ENCODE measurements at regions not wholly inside any gene's neighbourhood (a gene's known extent, or its start where the extent isn't known, plus 50 kb on each side); places are given as distances from the start of the nearest gene placed in this dataset.

DNA sequence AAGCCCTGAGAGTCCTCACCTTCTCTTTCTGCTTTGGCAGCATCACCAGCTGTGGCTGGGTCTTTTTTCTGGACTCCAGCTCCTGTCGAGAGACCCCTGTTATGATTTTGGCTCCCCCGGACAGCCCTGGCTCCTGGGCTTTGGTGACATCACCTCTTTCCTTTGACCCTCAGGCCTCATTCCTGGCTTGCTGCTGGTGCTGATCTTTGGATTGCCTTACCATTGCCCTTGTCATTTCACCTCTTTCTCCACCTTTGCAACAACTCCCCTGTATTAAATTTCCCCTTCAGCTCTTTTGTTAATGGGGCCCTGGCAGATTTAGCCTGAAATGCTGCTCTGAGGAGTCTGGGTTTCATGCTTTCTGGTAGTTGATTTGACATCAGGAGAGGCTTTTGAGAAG lies 322.8 kb downstream of the ZSWIM6 start:
- no peak for DNase-seq
- Histone ChIP-seq H3K36me3 (replicated peaks; ENCODE audit: insufficient read depth, low read length) (no peaks in the 10 kb centered on the region), H3K79me2 (ENCODE audit: low read length) (no peaks in the 10 kb centered on the region), H4K20me1 (ENCODE audit: insufficient read depth, low read length) (no peaks in the 10 kb centered on the region), H3K4me3 (ENCODE audit: low read length) (no peak overlapping the region), H3K27me3 (replicated peaks; ENCODE audit: insufficient read depth, low read length) (no peaks in the 10 kb centered on the region), H2AFZ (ENCODE audit: low read length) (no peak overlapping the region), H3K4me2 (ENCODE audit: low read depth, low read length) (no peak overlapping the region), H3K9me2 (replicated peaks; ENCODE audit: insufficient read depth, low read length) (no peaks in the 10 kb centered on the region), H3K9me3 (replicated peaks; ENCODE audit: insufficient read depth, low read length) (no peaks in the 10 kb centered on the region), H3K9ac (ENCODE audit: low read length) (no peak overlapping the region), H3K27ac (ENCODE audit: low read length) (no peak overlapping the region), H3F3A (ENCODE audit: insufficient read depth, low read length) (no peaks in the 10 kb centered on the region), H3K4me1 (ENCODE audit: low read length) (no peaks in the 10 kb centered on the region)
- TF ChIP-seq EZH2 (optimal IDR thresholded peaks at IDR 0.05; ENCODE audit: low read depth, low read length): no peak

DNA sequence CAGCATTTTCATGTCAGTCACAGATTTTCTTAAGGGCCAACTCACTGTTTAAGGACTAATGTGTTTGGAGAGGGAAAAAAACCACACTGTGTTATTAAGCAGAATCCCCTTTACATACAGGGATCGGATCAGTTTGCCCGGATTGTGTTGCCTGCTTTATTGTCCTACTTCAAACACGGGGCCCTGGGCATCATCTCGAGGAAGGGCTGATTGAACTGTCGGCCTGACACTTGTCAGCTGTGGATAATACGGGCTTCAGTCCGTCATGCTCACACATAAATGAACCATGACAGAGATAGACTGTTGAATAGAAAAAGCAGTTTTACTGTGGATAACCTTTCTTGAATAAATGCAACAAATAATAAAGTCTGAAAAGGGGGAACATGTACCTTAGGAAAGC lies 325.0 kb downstream of the ZSWIM6 start:
- Histone ChIP-seq H3K9ac (ENCODE audit: low read length) (no peak overlapping the region), H3K79me2 (ENCODE audit: low read length) (no peaks in the 10 kb centered on the region), H3F3A (ENCODE audit: insufficient read depth, low read length) (no peaks in the 10 kb centered on the region), H3K9me2 (replicated peaks; ENCODE audit: insufficient read depth, low read length) (no peaks in the 10 kb centered on the region), H3K9me3 (replicated peaks; ENCODE audit: insufficient read depth, low read length) (no peaks in the 10 kb centered on the region), H3K4me3 (ENCODE audit: low read length) (no peak overlapping the region), H3K4me1 (ENCODE audit: low read length) (no peaks in the 10 kb centered on the region), H3K27ac (ENCODE audit: low read length) (no peak overlapping the region), H3K4me2 (ENCODE audit: low read depth, low read length) (no peak overlapping the region), H4K20me1 (ENCODE audit: insufficient read depth, low read length) (no peaks in the 10 kb centered on the region), H2AFZ (ENCODE audit: low read length) (no peak overlapping the region), H3K27me3 (replicated peaks; ENCODE audit: insufficient read depth, low read length) (no peaks in the 10 kb centered on the region), H3K36me3 (replicated peaks; ENCODE audit: insufficient read depth, low read length) (no peaks in the 10 kb centered on the region)
- TF ChIP-seq, protein P1, sequence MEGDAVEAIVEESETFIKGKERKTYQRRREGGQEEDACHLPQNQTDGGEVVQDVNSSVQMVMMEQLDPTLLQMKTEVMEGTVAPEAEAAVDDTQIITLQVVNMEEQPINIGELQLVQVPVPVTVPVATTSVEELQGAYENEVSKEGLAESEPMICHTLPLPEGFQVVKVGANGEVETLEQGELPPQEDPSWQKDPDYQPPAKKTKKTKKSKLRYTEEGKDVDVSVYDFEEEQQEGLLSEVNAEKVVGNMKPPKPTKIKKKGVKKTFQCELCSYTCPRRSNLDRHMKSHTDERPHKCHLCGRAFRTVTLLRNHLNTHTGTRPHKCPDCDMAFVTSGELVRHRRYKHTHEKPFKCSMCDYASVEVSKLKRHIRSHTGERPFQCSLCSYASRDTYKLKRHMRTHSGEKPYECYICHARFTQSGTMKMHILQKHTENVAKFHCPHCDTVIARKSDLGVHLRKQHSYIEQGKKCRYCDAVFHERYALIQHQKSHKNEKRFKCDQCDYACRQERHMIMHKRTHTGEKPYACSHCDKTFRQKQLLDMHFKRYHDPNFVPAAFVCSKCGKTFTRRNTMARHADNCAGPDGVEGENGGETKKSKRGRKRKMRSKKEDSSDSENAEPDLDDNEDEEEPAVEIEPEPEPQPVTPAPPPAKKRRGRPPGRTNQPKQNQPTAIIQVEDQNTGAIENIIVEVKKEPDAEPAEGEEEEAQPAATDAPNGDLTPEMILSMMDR (IDR thresholded peaks at IDR 0.05; ENCODE audit: low read length): no peak
- no peak for TF ChIP-seq EZH2phosphoT487 (IDR thresholded peaks at IDR 0.05; ENCODE audit: low read length)
- no peak for DNase-seq

DNA sequence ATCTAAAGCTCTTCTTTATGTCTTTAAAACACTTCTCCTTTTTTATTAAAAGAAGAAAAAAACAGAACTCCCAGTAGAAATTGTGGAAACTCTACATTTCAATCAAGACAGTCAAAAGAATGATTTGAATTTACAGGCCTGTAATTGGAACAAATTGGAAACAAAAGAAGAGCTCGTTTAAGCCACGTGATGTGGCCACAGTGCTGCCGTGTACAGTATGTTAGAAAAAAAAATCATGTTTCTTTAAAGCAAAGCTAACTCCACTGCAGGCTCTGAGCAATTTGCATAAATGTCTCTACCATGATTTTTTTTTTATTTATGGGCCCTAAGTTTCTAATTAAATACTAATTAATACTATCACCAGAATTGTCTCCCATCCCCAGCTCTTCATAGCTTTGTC lies 325.6 kb downstream of the ZSWIM6 start:
- Histone ChIP-seq H3K27ac (ENCODE audit: low read length) (no peak overlapping the region), H3K4me2 (ENCODE audit: low read depth, low read length) (no peak overlapping the region), H3K36me3 (replicated peaks; ENCODE audit: insufficient read depth, low read length) (no peaks in the 10 kb centered on the region), H2AFZ (ENCODE audit: low read length) (no peak overlapping the region), H3K9me2 (replicated peaks; ENCODE audit: insufficient read depth, low read length) (no peaks in the 10 kb centered on the region), H3K9ac (ENCODE audit: low read length) (no peak overlapping the region), H3F3A (ENCODE audit: insufficient read depth, low read length) (no peaks in the 10 kb centered on the region), H4K20me1 (ENCODE audit: insufficient read depth, low read length) (no peaks in the 10 kb centered on the region), H3K4me3 (ENCODE audit: low read length) (no peak overlapping the region), H3K27me3 (replicated peaks; ENCODE audit: insufficient read depth, low read length) (no peaks in the 10 kb centered on the region), H3K9me3 (replicated peaks; ENCODE audit: insufficient read depth, low read length) (no peaks in the 10 kb centered on the region), H3K79me2 (ENCODE audit: low read length) (no peaks in the 10 kb centered on the region), H3K4me1 (ENCODE audit: low read length) (no peaks in the 10 kb centered on the region)
- TF ChIP-seq EZH2 (optimal IDR thresholded peaks at IDR 0.05; ENCODE audit: low read depth, low read length) (no peak), EZH2phosphoT487 (IDR thresholded peaks at IDR 0.05; ENCODE audit: low read length) (no peak)
- TF ChIP-seq, protein P1 (IDR thresholded peaks at IDR 0.05; ENCODE audit: low read length): no peak
- peak; percentile 10 for DNase-seq

DNA sequence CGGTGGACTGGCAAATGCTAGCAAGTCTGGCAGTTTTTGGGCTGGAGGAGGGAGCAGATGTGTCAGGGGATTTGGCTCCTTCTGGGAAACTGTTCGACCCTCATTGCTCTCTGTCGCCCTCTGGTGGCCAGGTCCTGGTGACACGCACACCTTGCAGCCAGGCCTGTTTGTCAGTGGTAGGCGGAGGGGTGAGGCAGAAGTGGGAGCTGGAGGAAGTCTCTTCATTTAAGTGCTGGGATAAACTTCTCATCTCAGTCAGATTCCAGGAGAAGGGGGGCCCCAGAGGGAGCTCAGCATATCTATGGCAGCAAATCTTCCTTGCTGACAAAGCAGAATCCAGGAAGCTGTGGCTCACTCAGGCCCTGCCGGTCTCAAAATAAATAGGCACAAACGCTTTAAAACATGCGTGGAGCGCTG lies 326.5 kb downstream of the ZSWIM6 start:
- TF ChIP-seq, protein P1 (IDR thresholded peaks at IDR 0.05; ENCODE audit: low read length): peak; percentile 96
- no peak for TF ChIP-seq EZH2phosphoT487 (IDR thresholded peaks at IDR 0.05; ENCODE audit: low read length)
- H3K27me3 ChIP-seq (replicated peaks; ENCODE audit: insufficient read depth, low read length): no peaks in the 10 kb centered on the region
- no peaks in the 10 kb centered on the region for H3K4me1 ChIP-seq (ENCODE audit: low read length)
- no peaks in the 10 kb centered on the region for H3K79me2 ChIP-seq (ENCODE audit: low read length)
- no peaks in the 10 kb centered on the region for H4K20me1 ChIP-seq (ENCODE audit: insufficient read depth, low read length)
- H3K27ac ChIP-seq (ENCODE audit: low read length): no peak overlapping the region
- H3K9ac ChIP-seq (ENCODE audit: low read length): no peak overlapping the region
- peak; percentile 67 for DNase-seq
- H2AFZ ChIP-seq (ENCODE audit: low read length): no peak overlapping the region
- H3K9me2 ChIP-seq (replicated peaks; ENCODE audit: insufficient read depth, low read length): no peaks in the 10 kb centered on the region
- no peaks in the 10 kb centered on the region for H3K36me3 ChIP-seq (replicated peaks; ENCODE audit: insufficient read depth, low read length)
- no peaks in the 10 kb centered on the region for H3K9me3 ChIP-seq (replicated peaks; ENCODE audit: insufficient read depth, low read length)
- H3K4me2 ChIP-seq (ENCODE audit: low read depth, low read length): no peak overlapping the region
- H3K4me3 ChIP-seq (ENCODE audit: low read length): no peak overlapping the region
- no peaks in the 10 kb centered on the region for H3F3A ChIP-seq (ENCODE audit: insufficient read depth, low read length)
